ENCODE measurements at regions not wholly inside any gene's neighbourhood (a gene's known extent, or its start where the extent isn't known, plus 50 kb on each side); places are given as distances from the start of the nearest gene placed in this dataset.

GRCh38 chr10:55631071-55631654 lies 729.9 kb downstream of the ZWINT start:
- Histone ChIP-seq H3K9me3 (ENCODE audit: low read length) (no peaks in the 10 kb centered on the region), H3K27ac (ENCODE audit: low read length) (no peak overlapping the region), H3F3A (ENCODE audit: insufficient read depth, low read length, poor library complexity, severe bottlenecking) (peaks cover 4% of the 10 kb centered on the region), H3K4me2 (ENCODE audit: low read length) (peak overlapping the region; percentile 65), H3K9ac (ENCODE audit: low read length) (peak overlapping the region; percentile 70), H3K79me2 (replicated peaks; ENCODE audit: insufficient read depth, low read length) (no peaks in the 10 kb centered on the region), H3K27me3 (ENCODE audit: insufficient read depth, low read depth, low read length) (peaks cover 22% of the 10 kb centered on the region), H4K20me1 (ENCODE audit: insufficient read depth) (no peaks in the 10 kb centered on the region), H2AFZ (ENCODE audit: low read depth, low read length) (peak overlapping the region; percentile 48), H3K9me2 (ENCODE audit: insufficient read depth, low read length) (no peaks in the 10 kb centered on the region), H3K36me3 (ENCODE audit: insufficient read depth, low read length) (no peaks in the 10 kb centered on the region), H3K4me3 (ENCODE audit: low read length) (peak overlapping the region; percentile 93)
- peak; percentile 96 for TF ChIP-seq RAD21 (conservative IDR thresholded peaks at IDR 0.05)
- no peak for TF ChIP-seq REST (IDR thresholded peaks at IDR 0.05; ENCODE audit: borderline replicate concordance)
- peak; percentile 97 for TF ChIP-seq CTCF (IDR thresholded peaks at IDR 0.05; ENCODE audit: poor library complexity, severe bottlenecking)
- TF ChIP-seq SMC3 (conservative IDR thresholded peaks at IDR 0.05; ENCODE audit: poor library complexity): peak; percentile 90
- TF ChIP-seq EZH2 (IDR thresholded peaks at IDR 0.05; ENCODE audit: borderline replicate concordance, insufficient read depth, low read length, poor library complexity, severe bottlenecking): no peak
- TF ChIP-seq MXI1 (conservative IDR thresholded peaks at IDR 0.05; ENCODE audit: poor library complexity, severe bottlenecking): peak; percentile 41
- TF ChIP-seq POLR2AphosphoS5 (IDR thresholded peaks at IDR 0.05): no peak
- no peak for TF ChIP-seq EP300 (conservative IDR thresholded peaks at IDR 0.05; ENCODE audit: poor library complexity, severe bottlenecking)

GRCh38 chr10:55630491-55631056 lies 730.5 kb downstream of the ZWINT start:
- Histone ChIP-seq H3K4me2 (ENCODE audit: low read length) (peak overlapping the region; percentile 65), H3K4me3 (ENCODE audit: low read length) (peak overlapping the region; percentile 93), H3K27ac (ENCODE audit: low read length) (no peak overlapping the region), H3K36me3 (ENCODE audit: insufficient read depth, low read length) (no peaks in the 10 kb centered on the region), H4K20me1 (ENCODE audit: insufficient read depth) (no peaks in the 10 kb centered on the region), H3K79me2 (replicated peaks; ENCODE audit: insufficient read depth, low read length) (no peaks in the 10 kb centered on the region), H3K9ac (ENCODE audit: low read length) (peak overlapping the region; percentile 70), H3K9me2 (ENCODE audit: insufficient read depth, low read length) (no peaks in the 10 kb centered on the region), H3K9me3 (ENCODE audit: low read length) (no peaks in the 10 kb centered on the region), H3F3A (ENCODE audit: insufficient read depth, low read length, poor library complexity, severe bottlenecking) (peaks cover 4% of the 10 kb centered on the region), H2AFZ (ENCODE audit: low read depth, low read length) (peak overlapping the region; percentile 48), H3K27me3 (ENCODE audit: insufficient read depth, low read depth, low read length) (peaks cover 22% of the 10 kb centered on the region)
- TF ChIP-seq CTCF (IDR thresholded peaks at IDR 0.05; ENCODE audit: poor library complexity, severe bottlenecking): no peak
- TF ChIP-seq MXI1 (conservative IDR thresholded peaks at IDR 0.05; ENCODE audit: poor library complexity, severe bottlenecking): no peak
- TF ChIP-seq TAF1 (IDR thresholded peaks at IDR 0.05; ENCODE audit: low read depth): no peak
- TF ChIP-seq EZH2 (IDR thresholded peaks at IDR 0.05; ENCODE audit: borderline replicate concordance, insufficient read depth, low read length, poor library complexity, severe bottlenecking): no peak
- TF ChIP-seq SMC3 (conservative IDR thresholded peaks at IDR 0.05; ENCODE audit: poor library complexity): no peak
- no peak for TF ChIP-seq EP300 (conservative IDR thresholded peaks at IDR 0.05; ENCODE audit: poor library complexity, severe bottlenecking)
- TF ChIP-seq RAD21 (conservative IDR thresholded peaks at IDR 0.05): no peak
- TF ChIP-seq REST (IDR thresholded peaks at IDR 0.05; ENCODE audit: borderline replicate concordance): no peak
- TF ChIP-seq POLR2AphosphoS5 (IDR thresholded peaks at IDR 0.05): no peak

Measured in neural cell (in vitro differentiated cells).